Upper lobe of left lung (tissue), 6 donors: ENCODE measurements at regions not wholly inside any gene's neighbourhood (a gene's known extent, or its start where the extent isn't known, plus 50 kb on each side); places are given as distances from the start of the nearest gene placed in this dataset.

Source experiments
- ATAC-seq, 2 donors: fragments of 200-7000 bp; cut with Tn5 transposase; one replicate each; pipeline ENCODE4 v1.9.1; 2022; ENCODE audit warnings: mild to moderate bottlenecking in 2 of 2, moderate library complexity in 2 of 2; ENCODE audit not compliant: low FRiP score in 2 of 2
- DNase-seq, 2 donors: peaks; one replicate each; pipeline ENCODE4 v3.0.0-alpha.2; 2019 to 2020
- H3K27ac ChIP-seq, 4 donors: fragments of 200-600 bp; sonication (generic); one replicate each; pipeline ENCODE4 v1.5.1; 2016 to 2019
- H3K27me3 ChIP-seq, 4 donors: fragments of 200-600 bp; sonication (generic); one replicate each; pipeline ENCODE4 v1.5.1; 2017 to 2019
- H3K36me3 ChIP-seq, 4 donors: fragments of 200-600 bp; sonication (generic); one replicate each; pipeline ENCODE4 v1.5.1; 2016 to 2019
- H3K4me1 ChIP-seq, 4 donors: fragments of 200-600 bp; sonication (generic); one replicate each; pipeline ENCODE4 v1.5.1; 2018 to 2019
- H3K4me3 ChIP-seq, 4 donors: fragments of 200-600 bp; sonication (generic); one replicate each; pipeline ENCODE4 v1.5.1; 2017 to 2019; ENCODE audit warnings: mild to moderate bottlenecking in 2 of 4, moderate library complexity in 1 of 4
- H3K9me3 ChIP-seq, 4 donors: fragments of 200-600 bp; sonication (generic); one replicate each; pipeline ENCODE4 v1.5.1; 2018 to 2019
- EP300 ChIP-seq, 4 donors: sonication (generic); formaldehyde crosslinking; IDR thresholded peaks; one replicate each; pipeline ENCODE4 v1.5.1; 2017; ENCODE audit warnings: antibody characterized with exemption in 4 of 4, control low read depth in 2 of 4
- POLR2A ChIP-seq, 4 donors: fragments of 450-650 bp; IDR thresholded peaks; one replicate each; pipeline ENCODE4 v1.5.1; 2016 to 2017; ENCODE audit warnings: antibody characterized with exemption in 4 of 4, mild to moderate bottlenecking in 2 of 4
- POLR2AphosphoS5 ChIP-seq, 2 donors: sonication (generic); formaldehyde crosslinking; IDR thresholded peaks; one replicate each; pipeline ENCODE4 v1.5.1; 2017; ENCODE audit warnings: antibody characterized with exemption in 2 of 2
- WGBS, 2 donors: methylation state at CpG; one replicate each; pipeline ENCODE4 v1.1.5; 2017 to 2018; 5-methylcytosine and 5-hydroxymethylcytosine counted together
- TF ChIP-seq, protein P1 (sequence below), 6 experiments: fragments of 450-650 bp in 4 of 6; fragments of 200-600 bp in 2 of 6; sonication (generic) in 2 of 6; IDR thresholded peaks; one replicate each; pipeline ENCODE4 v1.5.1; 2016 to 2019; ENCODE audit warnings: antibody characterized with exemption in 6 of 6
- donor health status: DM: no; HTN: no; CAD: no; lungs with moderate emphysema.
- donor health status: DM: no; HTN: yes; CAD: no; lungs with severe emphysema.

DNA sequence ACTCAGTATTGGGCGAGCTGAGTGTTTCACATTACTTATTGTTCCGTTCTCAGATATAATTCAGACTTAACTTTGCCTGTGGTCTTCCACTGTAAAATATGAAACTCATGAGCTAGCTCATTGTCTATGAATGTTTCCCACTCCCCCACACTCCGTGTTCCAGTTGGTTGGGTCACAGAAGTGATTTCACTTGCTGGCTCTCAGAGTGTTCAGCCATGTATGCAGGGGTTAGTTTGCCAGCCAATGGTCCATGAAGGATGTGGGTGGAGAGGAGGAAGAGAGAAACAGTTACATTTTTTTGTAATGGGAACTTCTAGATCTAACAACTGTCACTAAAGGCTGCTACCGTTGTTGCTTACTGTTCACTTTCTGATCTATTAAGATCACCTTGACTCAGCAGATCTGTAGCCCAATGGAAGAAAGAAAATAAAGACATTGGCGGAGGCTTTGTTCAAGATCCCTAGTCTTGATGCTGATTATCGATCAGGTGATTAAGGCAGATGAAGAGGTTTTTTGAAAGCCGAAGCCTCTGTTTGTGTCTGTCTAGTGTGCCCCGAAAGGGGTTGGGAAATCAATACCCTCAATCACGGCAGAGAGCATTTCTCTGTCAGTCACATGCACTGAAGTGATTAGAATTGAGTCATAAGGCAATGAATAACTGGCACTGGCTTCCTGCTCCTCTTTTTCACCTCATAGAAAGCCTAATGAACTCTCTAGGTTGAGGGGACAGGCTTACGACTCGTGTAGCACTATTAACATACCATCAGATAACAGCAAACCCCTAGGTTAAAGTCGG lies 279.7 kb upstream of the FIGN start:
- H3K9me3 ChIP-seq, result no peaks in the 10 kb centered on the region
- 77 to 80% methylated on average over 12 of the region's 12 CpGs for WGBS, 2 donors
- H3K4me3 ChIP-seq, result no peak overlapping the region
- no peaks in the 10 kb centered on the region for H3K36me3 ChIP-seq
- no peaks in the 10 kb centered on the region for H3K4me1 ChIP-seq
- ATAC-seq (peak in 1 of 2 donors; percentile 91), DNase-seq (no peak)
- H3K27ac ChIP-seq, result no peak overlapping the region
- no peaks in the 10 kb centered on the region for H3K27me3 ChIP-seq
- no peak for TF ChIP-seq POLR2A (IDR thresholded peaks at IDR 0.05)
- no peak for TF ChIP-seq POLR2AphosphoS5 (IDR thresholded peaks at IDR 0.05)
- TF ChIP-seq, protein P1, sequence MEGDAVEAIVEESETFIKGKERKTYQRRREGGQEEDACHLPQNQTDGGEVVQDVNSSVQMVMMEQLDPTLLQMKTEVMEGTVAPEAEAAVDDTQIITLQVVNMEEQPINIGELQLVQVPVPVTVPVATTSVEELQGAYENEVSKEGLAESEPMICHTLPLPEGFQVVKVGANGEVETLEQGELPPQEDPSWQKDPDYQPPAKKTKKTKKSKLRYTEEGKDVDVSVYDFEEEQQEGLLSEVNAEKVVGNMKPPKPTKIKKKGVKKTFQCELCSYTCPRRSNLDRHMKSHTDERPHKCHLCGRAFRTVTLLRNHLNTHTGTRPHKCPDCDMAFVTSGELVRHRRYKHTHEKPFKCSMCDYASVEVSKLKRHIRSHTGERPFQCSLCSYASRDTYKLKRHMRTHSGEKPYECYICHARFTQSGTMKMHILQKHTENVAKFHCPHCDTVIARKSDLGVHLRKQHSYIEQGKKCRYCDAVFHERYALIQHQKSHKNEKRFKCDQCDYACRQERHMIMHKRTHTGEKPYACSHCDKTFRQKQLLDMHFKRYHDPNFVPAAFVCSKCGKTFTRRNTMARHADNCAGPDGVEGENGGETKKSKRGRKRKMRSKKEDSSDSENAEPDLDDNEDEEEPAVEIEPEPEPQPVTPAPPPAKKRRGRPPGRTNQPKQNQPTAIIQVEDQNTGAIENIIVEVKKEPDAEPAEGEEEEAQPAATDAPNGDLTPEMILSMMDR (IDR thresholded peaks at IDR 0.05), result no peak
- TF ChIP-seq EP300 (IDR thresholded peaks at IDR 0.05), result no peak

DNA sequence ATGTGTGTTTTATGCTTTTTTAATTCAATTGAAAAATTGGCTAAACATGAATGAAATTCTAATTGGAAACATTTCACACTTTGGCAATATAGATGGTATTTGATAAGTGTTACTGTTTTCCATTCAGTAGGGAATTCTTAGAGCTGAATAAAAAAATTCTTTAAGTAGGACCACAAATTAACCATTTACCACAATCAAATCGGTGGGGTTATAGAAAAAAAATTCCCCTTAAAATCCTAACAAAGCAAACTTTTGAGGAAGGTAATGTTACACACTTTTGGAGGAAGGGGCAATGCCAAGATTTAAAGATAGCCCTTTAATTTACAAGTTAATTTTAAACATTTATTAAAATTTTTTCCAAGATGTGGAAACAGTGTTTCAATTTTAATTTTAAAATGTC lies 279.0 kb upstream of the FIGN start:
- Histone ChIP-seq H3K27me3 (no peaks in the 10 kb centered on the region), H3K9me3 (no peaks in the 10 kb centered on the region), H3K36me3 (no peaks in the 10 kb centered on the region), H3K4me1 (no peaks in the 10 kb centered on the region), H3K27ac (no peak overlapping the region), H3K4me3 (no peak overlapping the region)
- TF ChIP-seq EP300 (IDR thresholded peaks at IDR 0.05), result no peak
- ATAC-seq (no peak), DNase-seq (no peak)
- 71 to 80% methylated on average over 1 of the region's 1 CpG for WGBS, 2 donors

DNA sequence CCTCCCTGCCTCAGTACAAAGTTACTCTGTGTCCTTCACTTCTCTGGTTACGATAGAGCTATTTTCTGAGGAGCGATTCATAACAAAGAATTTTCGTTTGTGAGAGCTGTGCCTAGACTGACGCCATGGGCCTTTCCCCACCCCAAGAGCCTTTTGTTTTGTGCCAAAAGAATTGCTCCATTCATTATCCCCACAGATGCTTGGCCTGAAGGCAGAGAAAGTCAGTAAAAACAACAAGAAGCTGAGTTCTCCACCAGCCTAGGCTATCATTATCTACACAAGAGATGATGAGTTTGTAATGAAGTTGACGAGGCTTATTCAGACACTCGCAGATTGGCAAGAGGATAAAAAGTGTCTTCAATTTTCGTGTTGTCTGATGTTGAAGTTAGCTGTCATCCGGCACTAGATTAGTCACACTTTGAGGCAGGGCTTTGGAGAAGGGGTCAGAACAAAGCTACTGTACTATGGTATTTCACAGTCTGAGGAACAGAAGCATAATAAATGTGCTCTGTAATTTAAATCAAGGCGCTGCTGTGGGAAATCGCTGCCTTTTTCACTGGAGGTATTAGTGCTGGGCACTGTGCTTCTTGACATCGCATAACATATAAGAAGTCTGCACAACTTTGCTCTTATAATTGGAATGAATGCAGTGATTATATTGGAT lies 278.4 kb upstream of the FIGN start:
- H3K4me1 ChIP-seq, result no peaks in the 10 kb centered on the region
- no peak overlapping the region for H3K4me3 ChIP-seq
- TF ChIP-seq, protein P1 (IDR thresholded peaks at IDR 0.05), result no peak
- TF ChIP-seq POLR2AphosphoS5 (IDR thresholded peaks at IDR 0.05) (no peak), POLR2A (IDR thresholded peaks at IDR 0.05) (no peak), EP300 (IDR thresholded peaks at IDR 0.05) (no peak)
- ATAC-seq (peak in 1 of 2 donors; percentile 87), DNase-seq (no peak)
- no peaks in the 10 kb centered on the region for H3K27me3 ChIP-seq
- H3K27ac ChIP-seq, result no peak overlapping the region
- no peaks in the 10 kb centered on the region for H3K36me3 ChIP-seq
- 78 to 85% methylated on average over 11 of the region's 11 CpGs for WGBS, 2 donors
- no peaks in the 10 kb centered on the region for H3K9me3 ChIP-seq

DNA sequence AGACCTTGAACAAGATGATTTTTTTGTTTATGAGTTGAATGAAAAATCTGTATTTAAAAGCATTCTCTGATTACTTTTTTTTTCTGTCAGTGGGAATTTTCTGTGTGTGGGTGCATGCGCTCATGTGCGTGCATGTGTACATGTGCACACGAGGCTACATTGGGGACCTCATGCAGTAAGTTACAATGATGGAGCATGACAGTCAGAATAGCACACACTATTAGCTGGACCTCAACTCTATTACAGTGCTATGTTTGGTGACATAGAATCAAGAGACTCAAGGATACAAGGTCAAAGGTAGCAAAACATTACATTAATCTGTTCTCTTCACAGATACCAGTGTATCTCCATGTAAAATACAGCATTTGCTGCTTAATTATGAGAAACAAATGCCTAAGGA lies 276.8 kb upstream of the FIGN start:
- WGBS, 2 donors, result 93 to 94% methylated on average over 3 of the region's 3 CpGs
- Histone ChIP-seq H3K27ac (no peak overlapping the region), H3K9me3 (no peaks in the 10 kb centered on the region), H3K4me1 (no peaks in the 10 kb centered on the region), H3K27me3 (no peaks in the 10 kb centered on the region), H3K4me3 (no peak overlapping the region), H3K36me3 (no peaks in the 10 kb centered on the region)
- TF ChIP-seq POLR2AphosphoS5 (IDR thresholded peaks at IDR 0.05), result no peak
- TF ChIP-seq, protein P1 (IDR thresholded peaks at IDR 0.05), result no peak
- TF ChIP-seq EP300 (IDR thresholded peaks at IDR 0.05), result no peak
- TF ChIP-seq POLR2A (IDR thresholded peaks at IDR 0.05), result no peak
- DNase-seq, result no peak
- no peak for ATAC-seq

DNA sequence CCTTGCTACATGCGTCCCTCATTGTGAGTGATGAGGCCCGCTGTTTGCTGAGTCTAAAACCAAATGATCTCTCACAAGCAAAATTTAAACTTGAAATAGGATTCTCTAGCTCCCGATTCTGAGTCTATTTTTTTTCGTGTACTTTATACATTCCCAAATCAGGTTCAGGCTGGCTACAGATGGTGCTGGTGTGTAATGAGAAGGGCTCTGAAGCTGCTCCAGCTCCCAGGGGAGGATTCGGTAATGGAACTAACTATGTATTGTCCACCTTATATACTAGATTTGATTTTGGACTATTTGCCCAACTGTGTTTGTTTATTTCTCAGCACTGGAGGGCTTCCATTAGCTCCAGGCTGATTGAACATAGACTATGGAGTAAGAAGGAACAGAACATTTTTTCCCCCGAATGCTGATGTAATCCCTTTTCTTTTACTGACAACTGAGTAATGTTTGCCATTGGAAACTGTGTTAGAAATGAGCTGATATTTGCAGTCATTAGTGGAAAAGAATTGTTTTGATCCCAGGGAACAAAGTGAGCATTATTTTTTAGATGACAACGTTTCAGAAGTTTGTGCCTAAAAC lies 274.0 kb upstream of the FIGN start:
- TF ChIP-seq, protein P1 (IDR thresholded peaks at IDR 0.05), result no peak
- no peak for TF ChIP-seq EP300 (IDR thresholded peaks at IDR 0.05)
- ATAC-seq (peak in 1 of 2 donors; percentile 27), DNase-seq (no peak)
- H3K27ac ChIP-seq, result no peak overlapping the region
- 64% methylated on average over 7 of the region's 7 CpGs for WGBS, 2 donors
- no peaks in the 10 kb centered on the region for H3K9me3 ChIP-seq
- no peaks in the 10 kb centered on the region for H3K36me3 ChIP-seq
- no peak overlapping the region for H3K4me3 ChIP-seq
- H3K4me1 ChIP-seq, result no peaks in the 10 kb centered on the region
- H3K27me3 ChIP-seq, result no peaks in the 10 kb centered on the region
